ENCODE measurements at regions not wholly inside any gene's neighbourhood (a gene's known extent, or its start where the extent isn't known, plus 50 kb on each side); places are given as distances from the start of the nearest gene placed in this dataset.

DNA sequence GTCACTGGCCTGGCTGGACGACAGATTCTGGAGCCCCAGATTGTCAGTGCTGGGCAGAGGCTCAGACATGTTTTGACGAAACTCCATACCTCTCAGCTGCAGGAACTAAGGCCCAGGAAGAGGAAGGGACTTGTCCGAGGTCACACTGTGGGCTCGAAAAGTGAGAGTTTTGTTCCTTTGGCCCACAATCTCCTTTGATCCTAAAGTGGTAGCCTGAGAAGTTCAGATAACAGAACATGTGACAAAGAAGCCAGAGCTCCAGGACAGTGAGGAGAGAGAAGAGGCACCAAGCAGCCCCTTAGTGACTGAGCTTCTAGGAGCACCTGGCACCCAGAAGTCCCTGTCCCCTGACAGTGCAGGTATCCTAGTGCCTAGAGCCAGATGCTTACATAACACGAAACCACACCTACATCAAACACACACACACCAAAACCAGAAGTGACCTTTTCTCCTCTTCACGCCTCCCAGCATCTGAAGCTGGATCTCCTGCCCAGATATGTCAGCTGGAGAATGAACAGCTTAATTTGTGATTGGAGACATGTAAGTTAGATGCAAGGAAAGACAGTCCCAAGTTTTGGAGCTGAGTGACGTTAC lies 88.9 kb downstream of the ADRB2 start:
- POLR2A ChIA-PET, result interaction anchor here (1.2 to 1.6 kb wide), 2 partner anchors 13 to 104 kb away, joined by 3 to 7 read pairs; no protein-coding TSS in a partner anchor

DNA sequence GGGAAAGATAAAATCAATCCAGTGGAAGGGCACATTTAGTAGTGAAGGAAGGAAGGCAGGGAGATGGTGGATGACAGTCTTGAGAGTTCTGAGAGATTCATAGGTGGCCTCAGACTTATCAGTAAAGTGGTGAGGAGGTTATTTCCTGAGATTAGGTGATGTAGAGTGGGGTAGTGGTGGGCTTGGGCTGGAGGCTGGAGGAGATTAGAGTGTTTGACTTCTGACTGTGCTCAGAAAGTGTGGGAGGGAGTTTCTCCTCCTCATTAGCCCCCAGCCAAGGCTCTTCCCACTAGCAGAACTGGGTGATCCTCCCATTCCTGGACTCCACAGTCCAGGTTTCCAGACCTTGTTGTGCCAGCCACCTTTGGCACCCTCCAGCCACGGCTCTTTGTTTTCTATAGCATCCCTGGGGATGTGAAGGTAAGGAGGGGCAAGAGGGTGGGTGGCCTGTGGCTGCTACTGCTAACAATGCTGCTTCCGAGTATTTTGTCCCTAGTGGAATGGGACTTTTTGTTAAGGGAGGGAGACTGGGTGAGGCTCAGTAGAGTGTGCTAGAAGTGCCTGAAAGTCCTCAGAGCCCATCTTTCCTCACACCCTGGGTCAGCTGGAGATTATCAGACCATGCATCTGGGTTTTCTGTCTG lies 94.4 kb downstream of the ADRB2 start:
- Histone ChIP-seq H3K4me1 (ENCODE audit: insufficient read depth, low read length, poor library complexity, severe bottlenecking) (no peaks in the 10 kb centered on the region), H2AFZ (ENCODE audit: low read length) (no peak overlapping the region), H3K9me2 (ENCODE audit: insufficient read depth, low read length) (no peaks in the 10 kb centered on the region), H3K9me3 (ENCODE audit: low read length) (0 out of 2 replicates have a peak, but pooled peaks cover 4% of the 10 kb centered on the region), H4K20me1 (ENCODE audit: insufficient read depth, low read length) (no peaks in the 10 kb centered on the region), H3K27ac (ENCODE audit: low read depth, low read length, poor library complexity, severe bottlenecking) (no peak overlapping the region), H3K36me3 (ENCODE audit: insufficient read depth, low read length) (no peaks in the 10 kb centered on the region), H3K79me2 (ENCODE audit: insufficient read depth, low read depth, low read length) (no peaks in the 10 kb centered on the region), H3K4me2 (ENCODE audit: low read length) (no peak overlapping the region), H3K4me3 (ENCODE audit: low read depth, low read length, poor library complexity, severe bottlenecking) (no peak overlapping the region)
- intact Hi-C loops (cut with micrococcal nuclease; ENCODE audit: unreplicated experiment), result no loop called here
- no TSS peak for BruUV-seq (replicated peaks)
- ChIA-PET CTCF (ENCODE audit: unreplicated experiment) (no interaction called here), POLR2A (no interaction called here)
- TF ChIP-seq, protein P1, sequence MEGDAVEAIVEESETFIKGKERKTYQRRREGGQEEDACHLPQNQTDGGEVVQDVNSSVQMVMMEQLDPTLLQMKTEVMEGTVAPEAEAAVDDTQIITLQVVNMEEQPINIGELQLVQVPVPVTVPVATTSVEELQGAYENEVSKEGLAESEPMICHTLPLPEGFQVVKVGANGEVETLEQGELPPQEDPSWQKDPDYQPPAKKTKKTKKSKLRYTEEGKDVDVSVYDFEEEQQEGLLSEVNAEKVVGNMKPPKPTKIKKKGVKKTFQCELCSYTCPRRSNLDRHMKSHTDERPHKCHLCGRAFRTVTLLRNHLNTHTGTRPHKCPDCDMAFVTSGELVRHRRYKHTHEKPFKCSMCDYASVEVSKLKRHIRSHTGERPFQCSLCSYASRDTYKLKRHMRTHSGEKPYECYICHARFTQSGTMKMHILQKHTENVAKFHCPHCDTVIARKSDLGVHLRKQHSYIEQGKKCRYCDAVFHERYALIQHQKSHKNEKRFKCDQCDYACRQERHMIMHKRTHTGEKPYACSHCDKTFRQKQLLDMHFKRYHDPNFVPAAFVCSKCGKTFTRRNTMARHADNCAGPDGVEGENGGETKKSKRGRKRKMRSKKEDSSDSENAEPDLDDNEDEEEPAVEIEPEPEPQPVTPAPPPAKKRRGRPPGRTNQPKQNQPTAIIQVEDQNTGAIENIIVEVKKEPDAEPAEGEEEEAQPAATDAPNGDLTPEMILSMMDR (conservative IDR thresholded peaks at IDR 0.05; ENCODE audit: low read length), result no peak
- TF ChIP-seq EZH2phosphoT487 (IDR thresholded peaks at IDR 0.05; ENCODE audit: borderline replicate concordance, low read depth, low read length), result no peak
- no peak for DNase-seq (ENCODE audit: low spot score)

More for the DNA sequence above, 88.9 kb downstream of the ADRB2 start:
- BruUV-seq (replicated peaks), result no TSS peak
- H3K4me1 ChIP-seq (ENCODE audit: insufficient read depth, low read length, poor library complexity, severe bottlenecking), result no peaks in the 10 kb centered on the region
- no peaks in the 10 kb centered on the region for H4K20me1 ChIP-seq (ENCODE audit: insufficient read depth, low read length)
- H2AFZ ChIP-seq (ENCODE audit: low read length), result no peak overlapping the region
- no peaks in the 10 kb centered on the region for H3K36me3 ChIP-seq (ENCODE audit: insufficient read depth, low read length)
- no peak for DNase-seq (ENCODE audit: low spot score)
- H3K9me2 ChIP-seq (ENCODE audit: insufficient read depth, low read length), result no peaks in the 10 kb centered on the region
- intact Hi-C loops (cut with micrococcal nuclease; ENCODE audit: unreplicated experiment), result no loop called here
- H3K4me3 ChIP-seq (ENCODE audit: low read depth, low read length, poor library complexity, severe bottlenecking), result no peak overlapping the region
- H3K9me3 ChIP-seq (ENCODE audit: low read length), result no peaks in the 10 kb centered on the region
- no peak overlapping the region for H3K27ac ChIP-seq (ENCODE audit: low read depth, low read length, poor library complexity, severe bottlenecking)
- H3K4me2 ChIP-seq (ENCODE audit: low read length), result no peak overlapping the region
- CTCF ChIA-PET (ENCODE audit: unreplicated experiment), result interaction anchor here (1.5 kb wide), 1 partner anchor 176 kb away, joined by 3 read pairs; no protein-coding TSS in a partner anchor
- no peaks in the 10 kb centered on the region for H3K79me2 ChIP-seq (ENCODE audit: insufficient read depth, low read depth, low read length)
- TF ChIP-seq EZH2phosphoT487 (IDR thresholded peaks at IDR 0.05; ENCODE audit: borderline replicate concordance, low read depth, low read length), result no peak
- TF ChIP-seq, protein P1 (conservative IDR thresholded peaks at IDR 0.05; ENCODE audit: low read length), result no peak

DNA sequence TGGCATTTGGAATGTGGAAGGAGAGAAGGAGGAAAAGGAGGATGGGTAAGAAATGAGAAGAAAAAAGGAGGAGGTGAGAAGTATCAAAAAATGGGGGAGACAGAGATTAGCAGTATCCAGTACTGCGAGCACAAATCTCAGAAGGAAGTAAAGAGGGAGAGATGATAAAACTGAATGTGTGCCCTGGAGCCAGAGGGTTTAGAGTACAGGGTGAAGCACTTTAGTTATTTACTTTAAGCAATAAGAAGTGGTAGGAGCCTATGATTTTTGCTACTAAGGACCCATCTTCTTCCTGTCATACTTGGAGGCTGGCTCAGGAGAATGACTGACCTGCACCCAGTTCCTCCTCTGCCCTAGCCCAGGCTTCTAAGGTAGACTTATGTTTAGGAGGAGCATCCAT lies 94.9 kb downstream of the ADRB2 start:
- intact Hi-C loops (cut with micrococcal nuclease; ENCODE audit: unreplicated experiment), result no loop called here
- BruUV-seq (replicated peaks), result no TSS peak
- no peaks in the 10 kb centered on the region for H3K9me2 ChIP-seq (ENCODE audit: insufficient read depth, low read length)
- no peaks in the 10 kb centered on the region for H3K4me1 ChIP-seq (ENCODE audit: insufficient read depth, low read length, poor library complexity, severe bottlenecking)
- H3K27ac ChIP-seq (ENCODE audit: low read depth, low read length, poor library complexity, severe bottlenecking), result no peak overlapping the region
- no peak overlapping the region for H3K4me2 ChIP-seq (ENCODE audit: low read length)
- DNase-seq (ENCODE audit: low spot score), result no peak
- no peak overlapping the region for H2AFZ ChIP-seq (ENCODE audit: low read length)
- H3K79me2 ChIP-seq (ENCODE audit: insufficient read depth, low read depth, low read length), result no peaks in the 10 kb centered on the region
- TF ChIP-seq, protein P1 (conservative IDR thresholded peaks at IDR 0.05; ENCODE audit: low read length), result no peak
- no peak for TF ChIP-seq EZH2phosphoT487 (IDR thresholded peaks at IDR 0.05; ENCODE audit: borderline replicate concordance, low read depth, low read length)
- ChIA-PET CTCF (ENCODE audit: unreplicated experiment) (no interaction called here), POLR2A (no interaction called here)
- no peaks in the 10 kb centered on the region for H3K36me3 ChIP-seq (ENCODE audit: insufficient read depth, low read length)
- H3K9me3 ChIP-seq (ENCODE audit: low read length), result 0 out of 2 replicates have a peak, but pooled peaks cover 4% of the 10 kb centered on the region
- no peak overlapping the region for H3K4me3 ChIP-seq (ENCODE audit: low read depth, low read length, poor library complexity, severe bottlenecking)
- no peaks in the 10 kb centered on the region for H4K20me1 ChIP-seq (ENCODE audit: insufficient read depth, low read length)

Data from OCI-LY7 (cell line).